Lung (tissue), 11 donors: ENCODE measurements at regions not wholly inside any gene's neighbourhood (a gene's known extent, or its start where the extent isn't known, plus 50 kb on each side); places are given as distances from the start of the nearest gene placed in this dataset.

Experiments
- ATAC-seq: fragments of 200-7000 bp; cut with Tn5 transposase; one replicate; pipeline ENCODE4 v1.9.1; 2020; ENCODE audit warnings: moderate number of reproducible peaks; ENCODE audit not compliant: insufficient read depth, low FRiP score
- DNase-seq, 3 donors: peaks; one replicate each; pipeline ENCODE4 v3.0.0-alpha.2; 2013 to 2017
- H3K27ac ChIP-seq, 2 donors: one replicate each; pipeline ENCODE4 v1.5.1; 2013; ENCODE audit warnings: mild to moderate bottlenecking in 2 of 2, moderate library complexity in 2 of 2, control low read depth in 1 of 2, inconsistent platforms in 1 of 2, low read depth in 1 of 2, low read length in 1 of 2
- H3K27me3 ChIP-seq, 3 donors: one replicate each; pipeline ENCODE4 v1.5.1; 2013; ENCODE audit warnings: low read length in 2 of 3; ENCODE audit not compliant: control insufficient read depth in 3 of 3, insufficient read depth in 3 of 3
- H3K36me3 ChIP-seq, 4 donors: one replicate each; pipeline ENCODE4 v1.5.1; 2013; ENCODE audit warnings: low read length in 4 of 4, mild to moderate bottlenecking in 1 of 4, moderate library complexity in 1 of 4; ENCODE audit not compliant: control insufficient read depth in 4 of 4, insufficient read depth in 4 of 4
- H3K4me1 ChIP-seq, 5 donors: one replicate each; pipeline ENCODE4 v1.5.1; 2013; ENCODE audit warnings: low read length in 5 of 5, mild to moderate bottlenecking in 2 of 5, moderate library complexity in 1 of 5; ENCODE audit not compliant: control insufficient read depth in 5 of 5, insufficient read depth in 5 of 5
- H3K4me3 ChIP-seq: one replicate; pipeline ENCODE4 v1.5.1; 2013; ENCODE audit warnings: mild to moderate bottlenecking, control low read depth, moderate library complexity
- H3K9ac ChIP-seq, 2 donors: one replicate each; pipeline ENCODE4 v1.5.1; 2013; ENCODE audit warnings: low read length in 2 of 2, control low read depth in 1 of 2; ENCODE audit not compliant: insufficient read depth in 1 of 2
- H3K9me3 ChIP-seq, 4 donors: one replicate each; pipeline ENCODE4 v1.5.1; 2013; ENCODE audit warnings: low read length in 3 of 4, mild to moderate bottlenecking in 1 of 4, moderate library complexity in 1 of 4; ENCODE audit not compliant: control insufficient read depth in 4 of 4, insufficient read depth in 3 of 4
- CTCF ChIP-seq: IDR thresholded peaks from 2 replicates; pipeline ENCODE4 v1.5.1; 2012; ENCODE audit warnings: mild to moderate bottlenecking; ENCODE audit errors: control extremely low read depth, extremely low read depth
- WGBS, 2 donors: extraction: QIAGEN DNeasy Blood & Tissue Kit; methylation state at CpG; one replicate each; pipeline ENCODE4 v1.1.7; 2013; 5-methylcytosine and 5-hydroxymethylcytosine counted together
- donor health status: control.
- donor health status: control.
- donor health status: Bipolar disorder and iron deficiency.
- donor health status: healthy.
- donor health status: DM: yes; HTN: yes; CAD: no.

- H3K27me3 ChIP-seq = no peaks in the 10 kb centered on the region
- no peak for ATAC-seq
- no peaks in the 10 kb centered on the region for H3K4me1 ChIP-seq
- no peak for TF ChIP-seq CTCF
- DNase-seq = no peak
- H3K36me3 ChIP-seq = no peaks in the 10 kb centered on the region
- H3K27ac ChIP-seq = no peak overlapping the region
- no peak overlapping the region for H3K4me3 ChIP-seq
- H3K9ac ChIP-seq = no peak overlapping the region
- 55 to 72% methylated on average over 2 of the region's 2 CpGs for WGBS, 2 donors
- H3K9me3 ChIP-seq = no peaks in the 10 kb centered on the region
Measured at GRCh38 chr4:36773467-36773866, 471.1 kb upstream of the NWD2 start.

GRCh38 chr4:36775544-36775943 is 469.0 kb upstream of the NWD2 start:
- Histone ChIP-seq H3K9me3 (no peaks in the 10 kb centered on the region), H3K27ac (no peak overlapping the region), H3K36me3 (no peaks in the 10 kb centered on the region), H3K4me1 (no peaks in the 10 kb centered on the region), H3K4me3 (no peak overlapping the region), H3K9ac (no peak overlapping the region), H3K27me3 (no peaks in the 10 kb centered on the region)
- DNase-seq (no peak), ATAC-seq (no peak)
- TF ChIP-seq CTCF = no peak

GRCh38 chr4:36779601-36780000 is 464.9 kb upstream of the NWD2 start:
- Histone ChIP-seq H3K36me3 (no peaks in the 10 kb centered on the region), H3K4me1 (no peaks in the 10 kb centered on the region), H3K9ac (no peak overlapping the region), H3K27ac (no peak overlapping the region), H3K4me3 (no peak overlapping the region), H3K27me3 (no peaks in the 10 kb centered on the region), H3K9me3 (no peaks in the 10 kb centered on the region)
- DNase-seq (no peak), ATAC-seq (no peak)
- no peak for TF ChIP-seq CTCF
- WGBS, 2 donors = 89% methylated on average over 1 of the region's 1 CpG

- 60 to 77% methylated on average over 3 of the region's 3 CpGs for WGBS, 2 donors
- H3K36me3 ChIP-seq = no peaks in the 10 kb centered on the region
- DNase-seq = no peak
- TF ChIP-seq CTCF = no peak
- H3K9me3 ChIP-seq = no peaks in the 10 kb centered on the region
- H3K4me1 ChIP-seq = no peaks in the 10 kb centered on the region
- no peak for ATAC-seq
- no peak overlapping the region for H3K27ac ChIP-seq
- no peak overlapping the region for H3K9ac ChIP-seq
- H3K4me3 ChIP-seq = no peak overlapping the region
- H3K27me3 ChIP-seq = no peaks in the 10 kb centered on the region
Measured at GRCh38 chr4:36785973-36786372, 458.6 kb upstream of the NWD2 start.
